HEK293T (cell line): ENCODE measurements at regions not wholly inside any gene's neighbourhood (a gene's known extent, or its start where the extent isn't known, plus 50 kb on each side); places are given as distances from the start of the nearest gene placed in this dataset.

Experiments
- CTCF ChIA-PET: fragments of 350-600 bp; formaldehyde crosslinking; extraction: SDS; loops from one replicate; lab custom pipeline; 2021; ENCODE audit warnings: antibody characterized with exemption, inconsistent platforms; lab: Yijun Ruan, JAX
- POLR2A ChIA-PET: fragments of 350-600 bp; formaldehyde crosslinking; extraction: SDS; loops from one replicate; lab custom pipeline; 2020; ENCODE audit warnings: antibody characterized with exemption, inconsistent platforms; lab: Yijun Ruan, JAX
- DNase-seq: peaks from one replicate; pipeline ENCODE4 v3.0.0; 2012; ENCODE audit warnings: mixed read lengths; ENCODE audit errors: extremely low spot score
- ARNT ChIP-seq: fragments of 450-650 bp; IDR thresholded peaks from 2 replicates; pipeline ENCODE4 v1.6.1; 2017; ENCODE audit warnings: mild to moderate bottlenecking
- BHLHE40 ChIP-seq: fragments of 450-650 bp; IDR thresholded peaks from 2 replicates; pipeline ENCODE4 v1.6.1; 2016; ENCODE audit warnings: mild to moderate bottlenecking, moderate library complexity, borderline replicate concordance
- CTBP1 ChIP-seq: fragments of 450-650 bp; IDR thresholded peaks from 2 replicates; pipeline ENCODE4 v1.6.1; 2016; ENCODE audit warnings: borderline replicate concordance
- ELF4 ChIP-seq: fragments of 450-650 bp; IDR thresholded peaks from 2 replicates; pipeline ENCODE4 v1.6.1; 2017; ENCODE audit warnings: antibody characterized with exemption
- FOXA1 ChIP-seq: fragments of 450-650 bp; IDR thresholded peaks from 2 replicates; pipeline ENCODE4 v1.6.1; 2016; ENCODE audit warnings: mild to moderate bottlenecking
- FOXK2 ChIP-seq: fragments of 450-650 bp; IDR thresholded peaks from 2 replicates; pipeline ENCODE4 v1.6.1; 2016; ENCODE audit warnings: mild to moderate bottlenecking
- FOXM1 ChIP-seq: fragments of 450-650 bp; IDR thresholded peaks from 2 replicates; pipeline ENCODE4 v1.6.1; 2017; ENCODE audit warnings: mild to moderate bottlenecking, borderline replicate concordance
- HDGF ChIP-seq: fragments of 450-650 bp; IDR thresholded peaks from 2 replicates; pipeline ENCODE4 v1.6.1; 2017; ENCODE audit warnings: antibody characterized with exemption, borderline replicate concordance
- L3MBTL2 ChIP-seq: fragments of 450-650 bp; conservative IDR thresholded peaks from 2 replicates; pipeline ENCODE4 v1.6.1; 2016; ENCODE audit warnings: mild to moderate bottlenecking
- LEF1 ChIP-seq: fragments of 450-650 bp; IDR thresholded peaks from 2 replicates; pipeline ENCODE4 v1.6.1; 2017; ENCODE audit warnings: mild to moderate bottlenecking, borderline replicate concordance
- NFRKB ChIP-seq: fragments of 450-650 bp; IDR thresholded peaks from 2 replicates; pipeline ENCODE4 v1.6.1; 2016; ENCODE audit warnings: mild to moderate bottlenecking, moderate library complexity
- PKNOX1 ChIP-seq: fragments of 450-650 bp; IDR thresholded peaks from 2 replicates; pipeline ENCODE4 v1.6.1; 2016
- SP1 ChIP-seq: fragments of 450-650 bp; IDR thresholded peaks from 2 replicates; pipeline ENCODE4 v1.6.1; 2017
- SUZ12 ChIP-seq: fragments of 450-650 bp; IDR thresholded peaks from 2 replicates; pipeline ENCODE4 v1.6.1; 2016; ENCODE audit warnings: mild to moderate bottlenecking
- TARDBP ChIP-seq: fragments of 450-650 bp; IDR thresholded peaks from 2 replicates; pipeline ENCODE4 v1.6.1; 2016
- ZNF384 ChIP-seq: fragments of 450-650 bp; IDR thresholded peaks from 2 replicates; pipeline ENCODE4 v1.6.1; 2016

GRCh38 chr4:14575289-14575688, 427.0 kb upstream of the CPEB2 start:
- POLR2A ChIA-PET, result no interaction called here
- DNase-seq, result no peak
- no peak for TF ChIP-seq TARDBP
- no peak for TF ChIP-seq FOXK2
- no peak for TF ChIP-seq NFRKB
- no peak for TF ChIP-seq ARNT
- TF ChIP-seq PKNOX1, result no peak
- TF ChIP-seq FOXA1, result no peak
- no peak for TF ChIP-seq ZNF384
- no peak for TF ChIP-seq CTBP1
- no peak for TF ChIP-seq FOXM1
- no peak for TF ChIP-seq LEF1
- TF ChIP-seq SP1, result no peak
- TF ChIP-seq L3MBTL2, result no peak
- TF ChIP-seq ELF4, result no peak
- TF ChIP-seq HDGF, result no peak
- no peak for TF ChIP-seq BHLHE40
- CTCF ChIA-PET, result no interaction called here

- ChIA-PET POLR2A (no interaction called here), CTCF (no interaction called here)
- TF ChIP-seq CTBP1, result no peak
- TF ChIP-seq L3MBTL2, result no peak
- DNase-seq, result no peak
These were observed 426.4 kb upstream of the CPEB2 start for GRCh38 chr4:14575919-14576318.

- CTCF ChIA-PET, result no interaction called here
- POLR2A ChIA-PET, result no interaction called here
- TF ChIP-seq L3MBTL2 (no peak), FOXM1 (no peak), HDGF (no peak), PKNOX1 (no peak), SUZ12 (no peak), SP1 (no peak), BHLHE40 (no peak), TARDBP (no peak), FOXA1 (no peak), CTBP1 (no peak), FOXK2 (no peak), ELF4 (no peak), ZNF384 (no peak)
- DNase-seq, result no peak
These were observed 422.2 kb upstream of the CPEB2 start for GRCh38 chr4:14580061-14580460.

GRCh38 chr4:14581741-14582140, 420.5 kb upstream of the CPEB2 start:
- POLR2A ChIA-PET, result no interaction called here
- TF ChIP-seq BHLHE40 (no peak), HDGF (no peak), PKNOX1 (no peak), ELF4 (no peak), ZNF384 (no peak), NFRKB (no peak), L3MBTL2 (no peak), FOXK2 (no peak), LEF1 (no peak), TARDBP (no peak), FOXM1 (no peak), SUZ12 (no peak), SP1 (no peak), FOXA1 (no peak), CTBP1 (no peak), ARNT (no peak)
- no peak for DNase-seq
- CTCF ChIA-PET, result no interaction called here

- ChIA-PET POLR2A (no interaction called here), CTCF (no interaction called here)
- no peak for TF ChIP-seq CTBP1
- TF ChIP-seq TARDBP, result no peak
- TF ChIP-seq ELF4, result no peak
- TF ChIP-seq FOXK2, result no peak
- no peak for TF ChIP-seq FOXA1
- TF ChIP-seq ARNT, result no peak
- no peak for TF ChIP-seq ZNF384
- no peak for TF ChIP-seq BHLHE40
- no peak for TF ChIP-seq SP1
- no peak for TF ChIP-seq NFRKB
- DNase-seq, result no peak
These were observed 419.6 kb upstream of the CPEB2 start for GRCh38 chr4:14582677-14583076.

- POLR2A ChIA-PET, result no interaction called here
- no peak for DNase-seq
- TF ChIP-seq CTBP1 (no peak), FOXM1 (no peak), L3MBTL2 (no peak), PKNOX1 (no peak), BHLHE40 (no peak), HDGF (no peak), ARNT (no peak), ELF4 (no peak), FOXK2 (no peak), SUZ12 (no peak), ZNF384 (no peak), TARDBP (no peak), NFRKB (no peak)
- CTCF ChIA-PET, result no interaction called here
These were observed 418.9 kb upstream of the CPEB2 start for GRCh38 chr4:14583331-14583730.
